H9 (cell line): ENCODE measurements at regions not wholly inside any gene's neighbourhood (a gene's known extent, or its start where the extent isn't known, plus 50 kb on each side); places are given as distances from the start of the nearest gene placed in this dataset.

Experiments
- DNase-seq: peaks from one replicate; pipeline ENCODE4 v3.0.0-alpha.2; 2017
- H2AFZ ChIP-seq: one replicate; pipeline ENCODE4 v1.6.1; 2013; ENCODE audit warnings: mild to moderate bottlenecking, low read length, control low read depth, moderate library complexity
- H2AK5ac ChIP-seq: 2 replicates; pipeline ENCODE4 v1.6.1; 2013; ENCODE audit warnings: low read length, control low read depth, mixed read lengths; ENCODE audit not compliant: insufficient read length
- H2BK120ac ChIP-seq: one replicate; pipeline ENCODE4 v1.6.1; 2013; ENCODE audit warnings: low read depth, mild to moderate bottlenecking, low read length, control low read depth, inconsistent platforms; ENCODE audit not compliant: poor library complexity, severe bottlenecking
- H2BK12ac ChIP-seq: 2 replicates; pipeline ENCODE4 v1.6.1; 2013; ENCODE audit warnings: low read length, control low read depth, mixed read lengths, low read depth; ENCODE audit not compliant: insufficient read length
- H2BK15ac ChIP-seq: 2 replicates; pipeline ENCODE4 v1.6.1; 2013; ENCODE audit warnings: low read depth, low read length, control low read depth
- H2BK20ac ChIP-seq: one replicate; pipeline ENCODE4 v1.6.1; 2013; ENCODE audit warnings: low read depth, mild to moderate bottlenecking, low read length, control low read depth, inconsistent platforms; ENCODE audit not compliant: poor library complexity, severe bottlenecking
- H2BK5ac ChIP-seq: 2 replicates; pipeline ENCODE4 v1.6.1; 2013; ENCODE audit warnings: low read length, control low read depth, mixed read lengths; ENCODE audit not compliant: insufficient read length
- H3K14ac ChIP-seq: 2 replicates; pipeline ENCODE4 v1.6.1; 2013; ENCODE audit warnings: low read length, control low read depth; ENCODE audit not compliant: insufficient read depth
- H3K18ac ChIP-seq: 2 replicates; pipeline ENCODE4 v1.6.1; 2013; ENCODE audit warnings: low read depth, mild to moderate bottlenecking, mixed read lengths, low read length, control low read depth; ENCODE audit not compliant: insufficient read length
- H3K23ac ChIP-seq: 2 replicates; pipeline ENCODE4 v1.6.1; 2013; ENCODE audit warnings: low read length, control low read depth, mixed read lengths, low read depth; ENCODE audit not compliant: insufficient read length
- H3K23me2 ChIP-seq: 2 replicates; pipeline ENCODE4 v1.6.1; 2013; ENCODE audit warnings: low read depth, mild to moderate bottlenecking, mixed read lengths, low read length, control low read depth; ENCODE audit not compliant: insufficient read length, poor library complexity, severe bottlenecking
- H3K27ac ChIP-seq: 2 replicates; pipeline ENCODE4 v1.5.1; 2013; ENCODE audit warnings: low read length, control low read depth, mixed read lengths, low read depth; ENCODE audit not compliant: insufficient read length
- H3K27me3 ChIP-seq: 2 replicates; pipeline ENCODE4 v1.6.1; 2013; ENCODE audit warnings: low read length, control low read depth, inconsistent platforms; ENCODE audit not compliant: insufficient read depth
- H3K4ac ChIP-seq: 2 replicates; pipeline ENCODE4 v1.6.1; 2013; ENCODE audit warnings: low read depth, mild to moderate bottlenecking, control low read depth, inconsistent platforms, low read length, moderate library complexity
- H3K4me1 ChIP-seq: 2 replicates; pipeline ENCODE4 v1.6.1; 2013; ENCODE audit warnings: low read length, control low read depth, inconsistent platforms; ENCODE audit not compliant: insufficient read depth
- H3K4me2 ChIP-seq: 2 replicates; pipeline ENCODE4 v1.6.1; 2013; ENCODE audit warnings: low read length, control low read depth, mixed read lengths; ENCODE audit not compliant: insufficient read length, insufficient read depth
- H3K56ac ChIP-seq: 2 replicates; pipeline ENCODE4 v1.6.1; 2013; ENCODE audit warnings: low read depth, mild to moderate bottlenecking, mixed read lengths, low read length, control low read depth; ENCODE audit not compliant: insufficient read length
- H3K79me1 ChIP-seq: 2 replicates; pipeline ENCODE4 v1.6.1; 2013; ENCODE audit warnings: low read depth, mild to moderate bottlenecking, moderate library complexity, low read length, control low read depth, inconsistent platforms; ENCODE audit not compliant: insufficient read depth, poor library complexity, severe bottlenecking
- H3K79me2 ChIP-seq: 2 replicates; pipeline ENCODE4 v1.6.1; 2013; ENCODE audit warnings: low read length, control low read depth, inconsistent platforms; ENCODE audit not compliant: insufficient read depth
- H3K9ac ChIP-seq: 2 replicates; pipeline ENCODE4 v1.6.1; 2013; ENCODE audit warnings: low read length, control low read depth, mixed read lengths; ENCODE audit not compliant: insufficient read length; ENCODE audit errors: extremely low read depth
- H3K9me3 ChIP-seq: one replicate; pipeline ENCODE4 v1.6.1; 2013; ENCODE audit warnings: low read depth, low read length, inconsistent platforms; ENCODE audit not compliant: control insufficient read depth
- H3T11ph ChIP-seq: one replicate; pipeline ENCODE4 v1.6.1; 2013; ENCODE audit warnings: mild to moderate bottlenecking, low read length, control low read depth, inconsistent platforms
- H4K20me1 ChIP-seq: one replicate; pipeline ENCODE4 v1.6.1; 2013; ENCODE audit not compliant: control insufficient read depth, insufficient read length, insufficient read depth
- H4K5ac ChIP-seq: 2 replicates; pipeline ENCODE4 v1.6.1; 2013; ENCODE audit warnings: low read depth, mild to moderate bottlenecking, mixed read lengths, low read length, control low read depth; ENCODE audit not compliant: insufficient read length
- H4K8ac ChIP-seq: replicated peaks from 2 replicates; pipeline ENCODE4 v1.6.1; 2013; ENCODE audit warnings: low read length, control low read depth, mixed read lengths, low read depth; ENCODE audit not compliant: insufficient read length
- H4K91ac ChIP-seq: 2 replicates; pipeline ENCODE4 v1.6.1; 2013; ENCODE audit warnings: low read depth, mild to moderate bottlenecking, moderate library complexity, mixed read lengths, low read length, control low read depth; ENCODE audit not compliant: insufficient read length
- H3K27ac Mint-ChIP-seq, 3 experiments: 2 replicates in 2 of 3; 3 replicates in 1 of 3; pipeline ENCODE4 v1.8.0; 2020 to 2021; ENCODE audit warnings: mixed read lengths in 3 of 3, mild to moderate bottlenecking in 1 of 3, moderate library complexity in 1 of 3
- H3K27me3 Mint-ChIP-seq: 2 replicates; pipeline ENCODE4 v1.8.0; 2021; ENCODE audit warnings: low read depth, mild to moderate bottlenecking, moderate library complexity, mixed read lengths
- H3K36me3 Mint-ChIP-seq, 3 experiments: 2 replicates in 2 of 3; 3 replicates in 1 of 3; pipeline ENCODE4 v1.8.0; 2020 to 2021; ENCODE audit warnings: low read depth in 3 of 3, mixed read lengths in 3 of 3; ENCODE audit not compliant: insufficient read depth in 1 of 3
- H3K4me1 Mint-ChIP-seq, 2 experiments: 2 replicates each; pipeline ENCODE4 v1.8.0; 2020; ENCODE audit warnings: mixed read lengths in 2 of 2
- H3K4me3 Mint-ChIP-seq, 2 experiments: 2 replicates in 1 of 2; 3 replicates in 1 of 2; pipeline ENCODE4 v1.8.0; 2020 to 2021; ENCODE audit warnings: mild to moderate bottlenecking in 2 of 2, mixed read lengths in 2 of 2, moderate library complexity in 1 of 2
- H3K9me3 Mint-ChIP-seq, 2 experiments: 2 replicates in 1 of 2; 3 replicates in 1 of 2; pipeline ENCODE4 v1.8.0; 2020; ENCODE audit warnings: mild to moderate bottlenecking in 2 of 2, mixed read lengths in 2 of 2, moderate library complexity in 1 of 2
- CTCF ChIP-seq: fragments of 200-600 bp; sonication (generic); conservative IDR thresholded peaks from 3 replicates; pipeline ENCODE4 v1.8.0; 2021; ENCODE audit warnings: antibody characterized with exemption, mild to moderate bottlenecking
- WGBS: extraction: QIAGEN DNeasy Blood & Tissue Kit; methylation state at CpG from one replicate; pipeline ENCODE4 v1.1.7; 2013; ENCODE audit warnings: missing lambda C conversion rate, low lambda C conversion rate, mixed read lengths; ENCODE audit not compliant: insufficient read length; ENCODE audit errors: extremely low coverage; 5-methylcytosine and 5-hydroxymethylcytosine counted together

GRCh38 chr22:22122348-22123117 is 122.1 kb upstream of the VPREB1 start:
- peaks cover 8 to 18% of the 10 kb centered on the region in 2 experiments; a peak in 2 of 4 replicates for H3K4me1 Mint-ChIP-seq
- peaks cover 91% of the 10 kb centered on the region for H3K27me3 Mint-ChIP-seq
- H3K27me3 ChIP-seq, result peaks cover 31% of the 10 kb centered on the region; the same call in 1 of the 2 replicates

More at GRCh38 chr22:22122348-22123117, 122.1 kb upstream of the VPREB1 start:
- Histone ChIP-seq H2AK5ac (no peak overlapping the region), H4K8ac (no peak overlapping the region), H3T11ph (no peak overlapping the region), H3K9ac (no peak overlapping the region), H4K20me1 (no peaks in the 10 kb centered on the region), H3K4me1 (no peaks in the 10 kb centered on the region), H3K79me2 (no peaks in the 10 kb centered on the region), H3K27ac (no peak overlapping the region), H3K4ac (no peak overlapping the region), H2BK20ac (no peak overlapping the region), H3K56ac (no peak overlapping the region), H3K4me2 (no peak overlapping the region), H3K14ac (no peak overlapping the region), H2BK15ac (no peak overlapping the region), H2BK120ac (no peak overlapping the region), H4K5ac (no peak overlapping the region), H3K23me2 (no peaks in the 10 kb centered on the region), H3K18ac (no peak overlapping the region), H4K91ac (no peak overlapping the region), H2BK12ac (no peak overlapping the region), H2AFZ (no peak overlapping the region), H3K79me1 (no peaks in the 10 kb centered on the region), H3K23ac (no peak overlapping the region), H3K9me3 (no peaks in the 10 kb centered on the region), H2BK5ac (no peak overlapping the region)
- Mint-ChIP-seq H3K36me3 (no peaks in the 10 kb centered on the region), H3K9me3 (peaks cover 0 to 3% of the 10 kb centered on the region in 2 experiments; a peak in 1 of 5 replicates), H3K4me3 (no peak overlapping the region), H3K27ac (no peak overlapping the region)
- no peak for TF ChIP-seq CTCF
- no peak for DNase-seq
- 100% methylated on average over 1 of the region's 4 CpGs for WGBS
